ENCODE measurements at regions not wholly inside any gene's neighbourhood (a gene's known extent, or its start where the extent isn't known, plus 50 kb on each side); places are given as distances from the start of the nearest gene placed in this dataset.

DNA sequence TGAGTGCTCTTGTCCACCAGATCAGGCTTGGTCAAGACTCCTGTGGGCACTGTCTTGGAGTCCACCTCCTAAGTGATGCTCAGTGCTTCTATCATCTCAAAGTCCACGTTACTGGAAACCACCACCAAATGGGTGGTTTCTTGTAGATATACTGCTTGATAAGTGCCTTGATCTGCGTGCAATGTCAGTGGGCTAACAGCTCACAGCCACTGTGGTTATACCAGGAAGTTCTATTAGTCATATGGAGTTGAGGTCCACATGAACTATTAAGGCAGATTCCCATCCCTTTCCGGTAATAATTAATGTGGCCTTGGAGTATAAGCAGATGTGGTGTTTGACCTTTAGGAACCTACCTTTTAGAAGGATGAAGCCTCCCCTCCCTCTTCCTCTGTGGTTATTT lies 161.9 kb downstream of the ZNF518B start:
- DNase-seq (ENCODE audit: low spot score): no peak
- Mint-ChIP-seq H3K4me1 (peaks cover 27% of the 10 kb centered on the region), H3K36me3 (no peaks in the 10 kb centered on the region), H3K9me3 (peaks cover 30% of the 10 kb centered on the region), H3K27me3 (ENCODE audit: low read depth) (0 out of 2 replicates have a peak, but pooled peaks cover 3% of the 10 kb centered on the region), H3K4me3 (no peak overlapping the region), H3K27ac (no peak overlapping the region)
- ChIA-PET POLR2A (no interaction called here), CTCF (no interaction called here)
- TF ChIP-seq TEAD4 (CRISPR knock-in tag; IDR thresholded peaks at IDR 0.05): no peak
- TF ChIP-seq GABPB1 (CRISPR knock-in tag; IDR thresholded peaks at IDR 0.05): no peak
- TF ChIP-seq NFE2L1 (CRISPR knock-in tag; IDR thresholded peaks at IDR 0.05): no peak
- TF ChIP-seq, protein P1, sequence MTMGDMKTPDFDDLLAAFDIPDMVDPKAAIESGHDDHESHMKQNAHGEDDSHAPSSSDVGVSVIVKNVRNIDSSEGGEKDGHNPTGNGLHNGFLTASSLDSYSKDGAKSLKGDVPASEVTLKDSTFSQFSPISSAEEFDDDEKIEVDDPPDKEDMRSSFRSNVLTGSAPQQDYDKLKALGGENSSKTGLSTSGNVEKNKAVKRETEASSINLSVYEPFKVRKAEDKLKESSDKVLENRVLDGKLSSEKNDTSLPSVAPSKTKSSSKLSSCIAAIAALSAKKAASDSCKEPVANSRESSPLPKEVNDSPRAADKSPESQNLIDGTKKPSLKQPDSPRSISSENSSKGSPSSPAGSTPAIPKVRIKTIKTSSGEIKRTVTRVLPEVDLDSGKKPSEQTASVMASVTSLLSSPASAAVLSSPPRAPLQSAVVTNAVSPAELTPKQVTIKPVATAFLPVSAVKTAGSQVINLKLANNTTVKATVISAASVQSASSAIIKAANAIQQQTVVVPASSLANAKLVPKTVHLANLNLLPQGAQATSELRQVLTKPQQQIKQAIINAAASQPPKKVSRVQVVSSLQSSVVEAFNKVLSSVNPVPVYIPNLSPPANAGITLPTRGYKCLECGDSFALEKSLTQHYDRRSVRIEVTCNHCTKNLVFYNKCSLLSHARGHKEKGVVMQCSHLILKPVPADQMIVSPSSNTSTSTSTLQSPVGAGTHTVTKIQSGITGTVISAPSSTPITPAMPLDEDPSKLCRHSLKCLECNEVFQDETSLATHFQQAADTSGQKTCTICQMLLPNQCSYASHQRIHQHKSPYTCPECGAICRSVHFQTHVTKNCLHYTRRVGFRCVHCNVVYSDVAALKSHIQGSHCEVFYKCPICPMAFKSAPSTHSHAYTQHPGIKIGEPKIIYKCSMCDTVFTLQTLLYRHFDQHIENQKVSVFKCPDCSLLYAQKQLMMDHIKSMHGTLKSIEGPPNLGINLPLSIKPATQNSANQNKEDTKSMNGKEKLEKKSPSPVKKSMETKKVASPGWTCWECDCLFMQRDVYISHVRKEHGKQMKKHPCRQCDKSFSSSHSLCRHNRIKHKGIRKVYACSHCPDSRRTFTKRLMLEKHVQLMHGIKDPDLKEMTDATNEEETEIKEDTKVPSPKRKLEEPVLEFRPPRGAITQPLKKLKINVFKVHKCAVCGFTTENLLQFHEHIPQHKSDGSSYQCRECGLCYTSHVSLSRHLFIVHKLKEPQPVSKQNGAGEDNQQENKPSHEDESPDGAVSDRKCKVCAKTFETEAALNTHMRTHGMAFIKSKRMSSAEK (CRISPR knock-in tag; IDR thresholded peaks at IDR 0.05; ENCODE audit: borderline replicate concordance): no peak
- ATAC-seq: no peak

DNA sequence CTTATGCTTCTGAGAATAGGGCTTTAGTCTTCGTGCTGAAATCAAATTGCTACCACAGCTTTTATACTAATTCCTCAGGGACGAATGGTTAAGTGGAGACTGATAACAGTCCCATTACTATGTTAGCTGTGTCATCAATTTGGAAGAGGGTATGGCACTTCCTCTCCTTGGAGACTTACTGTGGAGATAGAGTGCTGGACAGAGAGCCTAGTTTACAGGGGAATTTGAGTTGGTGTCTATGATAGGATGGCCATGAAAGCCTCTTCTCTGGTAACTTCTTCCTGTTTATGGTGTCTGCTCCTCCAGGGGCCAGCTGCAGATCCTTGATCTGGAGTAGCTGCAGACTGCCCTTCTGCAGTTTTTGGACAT lies 167.7 kb downstream of the ZNF518B start:
- TF ChIP-seq EMX1 (CRISPR knock-in tag; IDR thresholded peaks at IDR 0.05) (no peak), NR1H2 (CRISPR knock-in tag; IDR thresholded peaks at IDR 0.05) (no peak), TP53 (CRISPR knock-in tag; IDR thresholded peaks at IDR 0.05) (no peak), ATF1 (CRISPR knock-in tag; IDR thresholded peaks at IDR 0.05) (no peak)
- TF ChIP-seq, protein P2, sequence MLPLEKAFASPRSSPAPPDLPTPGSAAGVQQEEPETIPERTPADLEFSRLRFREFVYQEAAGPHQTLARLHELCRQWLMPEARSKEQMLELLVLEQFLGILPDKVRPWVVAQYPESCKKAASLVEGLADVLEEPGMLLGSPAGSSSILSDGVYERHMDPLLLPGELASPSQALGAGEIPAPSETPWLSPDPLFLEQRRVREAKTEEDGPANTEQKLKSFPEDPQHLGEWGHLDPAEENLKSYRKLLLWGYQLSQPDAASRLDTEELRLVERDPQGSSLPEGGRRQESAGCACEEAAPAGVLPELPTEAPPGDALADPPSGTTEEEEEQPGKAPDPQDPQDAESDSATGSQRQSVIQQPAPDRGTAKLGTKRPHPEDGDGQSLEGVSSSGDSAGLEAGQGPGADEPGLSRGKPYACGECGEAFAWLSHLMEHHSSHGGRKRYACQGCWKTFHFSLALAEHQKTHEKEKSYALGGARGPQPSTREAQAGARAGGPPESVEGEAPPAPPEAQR (CRISPR knock-in tag; IDR thresholded peaks at IDR 0.05): no peak
- TF ChIP-seq, protein P3, sequence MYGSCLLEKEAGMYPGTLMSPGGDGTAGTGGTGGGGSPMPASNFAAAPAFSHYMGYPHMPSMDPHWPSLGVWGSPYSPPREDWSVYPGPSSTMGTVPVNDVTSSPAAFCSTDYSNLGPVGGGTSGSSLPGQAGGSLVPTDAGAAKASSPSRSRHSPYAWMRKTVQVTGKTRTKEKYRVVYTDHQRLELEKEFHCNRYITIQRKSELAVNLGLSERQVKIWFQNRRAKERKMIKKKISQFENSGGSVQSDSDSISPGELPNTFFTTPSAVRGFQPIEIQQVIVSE (CRISPR knock-in tag; IDR thresholded peaks at IDR 0.05; ENCODE audit: borderline replicate concordance): no peak
- DNase-seq (ENCODE audit: low spot score): no peak
- peaks cover 66% of the 10 kb centered on the region for H3K9me3 Mint-ChIP-seq
- no peaks in the 10 kb centered on the region for H3K36me3 Mint-ChIP-seq
- peaks cover 9% of the 10 kb centered on the region; the same call in 1 of the 2 replicates for H3K27me3 Mint-ChIP-seq (ENCODE audit: low read depth)
- POLR2A ChIA-PET: no interaction called here
- no peaks in the 10 kb centered on the region for H3K4me1 Mint-ChIP-seq
- no peak for ATAC-seq
- H3K27ac Mint-ChIP-seq: no peak overlapping the region
- H3K4me3 Mint-ChIP-seq: no peak overlapping the region
- CTCF ChIA-PET: no interaction called here

DNA sequence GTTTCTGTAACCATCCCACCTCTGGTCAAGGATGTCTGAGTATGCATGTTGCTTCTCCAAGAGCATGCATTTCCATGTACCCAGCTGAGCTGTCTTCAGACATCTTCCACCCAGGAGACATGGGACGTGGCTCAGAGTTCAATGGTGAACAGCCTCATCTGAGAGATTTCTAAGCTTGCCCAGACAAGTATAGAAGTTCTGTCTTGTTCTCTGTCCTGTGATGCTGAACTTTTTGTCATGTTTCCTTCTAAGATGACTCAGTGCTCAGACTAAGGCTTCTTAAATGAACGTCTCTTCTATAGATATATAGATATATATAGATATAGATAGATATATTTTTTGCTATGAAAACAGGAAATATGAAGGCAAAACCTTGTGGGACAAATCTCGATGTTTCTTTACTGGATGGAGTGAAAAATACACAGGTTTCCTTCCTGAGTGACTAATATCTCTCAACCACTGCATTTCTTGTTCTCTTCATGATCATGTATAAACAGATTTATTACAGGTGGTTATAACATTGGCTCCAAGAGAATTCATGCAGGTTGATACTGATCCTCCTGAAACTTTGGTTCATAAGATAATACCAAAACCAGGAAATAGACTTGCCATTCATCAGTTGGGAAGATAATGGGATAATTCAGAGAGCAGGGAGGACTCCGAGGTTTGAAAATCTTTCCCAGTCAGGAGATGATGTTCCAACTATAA lies 168.2 kb downstream of the ZNF518B start:
- Mint-ChIP-seq H3K4me1 (no peaks in the 10 kb centered on the region), H3K36me3 (no peaks in the 10 kb centered on the region), H3K9me3 (peaks cover 69% of the 10 kb centered on the region), H3K27ac (no peak overlapping the region), H3K4me3 (no peak overlapping the region), H3K27me3 (ENCODE audit: low read depth) (peaks cover 9% of the 10 kb centered on the region; the same call in 1 of the 2 replicates)
- ChIA-PET CTCF (no interaction called here), POLR2A (no interaction called here)
- no peak for ATAC-seq
- DNase-seq (ENCODE audit: low spot score): no peak
- TF ChIP-seq, protein P4, sequence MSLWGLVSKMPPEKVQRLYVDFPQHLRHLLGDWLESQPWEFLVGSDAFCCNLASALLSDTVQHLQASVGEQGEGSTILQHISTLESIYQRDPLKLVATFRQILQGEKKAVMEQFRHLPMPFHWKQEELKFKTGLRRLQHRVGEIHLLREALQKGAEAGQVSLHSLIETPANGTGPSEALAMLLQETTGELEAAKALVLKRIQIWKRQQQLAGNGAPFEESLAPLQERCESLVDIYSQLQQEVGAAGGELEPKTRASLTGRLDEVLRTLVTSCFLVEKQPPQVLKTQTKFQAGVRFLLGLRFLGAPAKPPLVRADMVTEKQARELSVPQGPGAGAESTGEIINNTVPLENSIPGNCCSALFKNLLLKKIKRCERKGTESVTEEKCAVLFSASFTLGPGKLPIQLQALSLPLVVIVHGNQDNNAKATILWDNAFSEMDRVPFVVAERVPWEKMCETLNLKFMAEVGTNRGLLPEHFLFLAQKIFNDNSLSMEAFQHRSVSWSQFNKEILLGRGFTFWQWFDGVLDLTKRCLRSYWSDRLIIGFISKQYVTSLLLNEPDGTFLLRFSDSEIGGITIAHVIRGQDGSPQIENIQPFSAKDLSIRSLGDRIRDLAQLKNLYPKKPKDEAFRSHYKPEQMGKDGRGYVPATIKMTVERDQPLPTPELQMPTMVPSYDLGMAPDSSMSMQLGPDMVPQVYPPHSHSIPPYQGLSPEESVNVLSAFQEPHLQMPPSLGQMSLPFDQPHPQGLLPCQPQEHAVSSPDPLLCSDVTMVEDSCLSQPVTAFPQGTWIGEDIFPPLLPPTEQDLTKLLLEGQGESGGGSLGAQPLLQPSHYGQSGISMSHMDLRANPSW (CRISPR knock-in tag; conservative IDR thresholded peaks at IDR 0.05; ENCODE audit: low read depth): no peak
- TF ChIP-seq, protein P5, sequence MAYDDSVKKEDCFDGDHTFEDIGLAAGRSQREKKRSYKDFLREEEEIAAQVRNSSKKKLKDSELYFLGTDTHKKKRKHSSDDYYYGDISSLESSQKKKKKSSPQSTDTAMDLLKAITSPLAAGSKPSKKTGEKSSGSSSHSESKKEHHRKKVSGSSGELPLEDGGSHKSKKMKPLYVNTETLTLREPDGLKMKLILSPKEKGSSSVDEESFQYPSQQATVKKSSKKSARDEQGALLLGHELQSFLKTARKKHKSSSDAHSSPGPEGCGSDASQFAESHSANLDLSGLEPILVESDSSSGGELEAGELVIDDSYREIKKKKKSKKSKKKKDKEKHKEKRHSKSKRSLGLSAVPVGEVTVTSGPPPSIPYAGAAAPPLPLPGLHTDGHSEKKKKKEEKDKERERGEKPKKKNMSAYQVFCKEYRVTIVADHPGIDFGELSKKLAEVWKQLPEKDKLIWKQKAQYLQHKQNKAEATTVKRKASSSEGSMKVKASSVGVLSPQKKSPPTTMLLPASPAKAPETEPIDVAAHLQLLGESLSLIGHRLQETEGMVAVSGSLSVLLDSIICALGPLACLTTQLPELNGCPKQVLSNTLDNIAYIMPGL (CRISPR knock-in tag; IDR thresholded peaks at IDR 0.05): no peak
- TF ChIP-seq, protein P6, sequence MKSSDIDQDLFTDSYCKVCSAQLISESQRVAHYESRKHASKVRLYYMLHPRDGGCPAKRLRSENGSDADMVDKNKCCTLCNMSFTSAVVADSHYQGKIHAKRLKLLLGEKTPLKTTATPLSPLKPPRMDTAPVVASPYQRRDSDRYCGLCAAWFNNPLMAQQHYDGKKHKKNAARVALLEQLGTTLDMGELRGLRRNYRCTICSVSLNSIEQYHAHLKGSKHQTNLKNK (CRISPR knock-in tag; IDR thresholded peaks at IDR 0.05): no peak
- TF ChIP-seq TEAD1 (CRISPR knock-in tag; IDR thresholded peaks at IDR 0.05): no peak
- TF ChIP-seq, protein P7, sequence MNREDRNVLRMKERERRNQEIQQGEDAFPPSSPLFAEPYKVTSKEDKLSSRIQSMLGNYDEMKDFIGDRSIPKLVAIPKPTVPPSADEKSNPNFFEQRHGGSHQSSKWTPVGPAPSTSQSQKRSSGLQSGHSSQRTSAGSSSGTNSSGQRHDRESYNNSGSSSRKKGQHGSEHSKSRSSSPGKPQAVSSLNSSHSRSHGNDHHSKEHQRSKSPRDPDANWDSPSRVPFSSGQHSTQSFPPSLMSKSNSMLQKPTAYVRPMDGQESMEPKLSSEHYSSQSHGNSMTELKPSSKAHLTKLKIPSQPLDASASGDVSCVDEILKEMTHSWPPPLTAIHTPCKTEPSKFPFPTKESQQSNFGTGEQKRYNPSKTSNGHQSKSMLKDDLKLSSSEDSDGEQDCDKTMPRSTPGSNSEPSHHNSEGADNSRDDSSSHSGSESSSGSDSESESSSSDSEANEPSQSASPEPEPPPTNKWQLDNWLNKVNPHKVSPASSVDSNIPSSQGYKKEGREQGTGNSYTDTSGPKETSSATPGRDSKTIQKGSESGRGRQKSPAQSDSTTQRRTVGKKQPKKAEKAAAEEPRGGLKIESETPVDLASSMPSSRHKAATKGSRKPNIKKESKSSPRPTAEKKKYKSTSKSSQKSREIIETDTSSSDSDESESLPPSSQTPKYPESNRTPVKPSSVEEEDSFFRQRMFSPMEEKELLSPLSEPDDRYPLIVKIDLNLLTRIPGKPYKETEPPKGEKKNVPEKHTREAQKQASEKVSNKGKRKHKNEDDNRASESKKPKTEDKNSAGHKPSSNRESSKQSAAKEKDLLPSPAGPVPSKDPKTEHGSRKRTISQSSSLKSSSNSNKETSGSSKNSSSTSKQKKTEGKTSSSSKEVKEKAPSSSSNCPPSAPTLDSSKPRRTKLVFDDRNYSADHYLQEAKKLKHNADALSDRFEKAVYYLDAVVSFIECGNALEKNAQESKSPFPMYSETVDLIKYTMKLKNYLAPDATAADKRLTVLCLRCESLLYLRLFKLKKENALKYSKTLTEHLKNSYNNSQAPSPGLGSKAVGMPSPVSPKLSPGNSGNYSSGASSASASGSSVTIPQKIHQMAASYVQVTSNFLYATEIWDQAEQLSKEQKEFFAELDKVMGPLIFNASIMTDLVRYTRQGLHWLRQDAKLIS (CRISPR knock-in tag; IDR thresholded peaks at IDR 0.05; ENCODE audit: borderline replicate concordance): no peak
- no peak for TF ChIP-seq ZNF671 (CRISPR knock-in tag; IDR thresholded peaks at IDR 0.05)
- TF ChIP-seq RELA (CRISPR knock-in tag; IDR thresholded peaks at IDR 0.05; ENCODE audit: borderline replicate concordance): no peak

All from WTC11 (cell line).